ENCODE measurements at regions not wholly inside any gene's neighbourhood (a gene's known extent, or its start where the extent isn't known, plus 50 kb on each side); places are given as distances from the start of the nearest gene placed in this dataset.

DNA sequence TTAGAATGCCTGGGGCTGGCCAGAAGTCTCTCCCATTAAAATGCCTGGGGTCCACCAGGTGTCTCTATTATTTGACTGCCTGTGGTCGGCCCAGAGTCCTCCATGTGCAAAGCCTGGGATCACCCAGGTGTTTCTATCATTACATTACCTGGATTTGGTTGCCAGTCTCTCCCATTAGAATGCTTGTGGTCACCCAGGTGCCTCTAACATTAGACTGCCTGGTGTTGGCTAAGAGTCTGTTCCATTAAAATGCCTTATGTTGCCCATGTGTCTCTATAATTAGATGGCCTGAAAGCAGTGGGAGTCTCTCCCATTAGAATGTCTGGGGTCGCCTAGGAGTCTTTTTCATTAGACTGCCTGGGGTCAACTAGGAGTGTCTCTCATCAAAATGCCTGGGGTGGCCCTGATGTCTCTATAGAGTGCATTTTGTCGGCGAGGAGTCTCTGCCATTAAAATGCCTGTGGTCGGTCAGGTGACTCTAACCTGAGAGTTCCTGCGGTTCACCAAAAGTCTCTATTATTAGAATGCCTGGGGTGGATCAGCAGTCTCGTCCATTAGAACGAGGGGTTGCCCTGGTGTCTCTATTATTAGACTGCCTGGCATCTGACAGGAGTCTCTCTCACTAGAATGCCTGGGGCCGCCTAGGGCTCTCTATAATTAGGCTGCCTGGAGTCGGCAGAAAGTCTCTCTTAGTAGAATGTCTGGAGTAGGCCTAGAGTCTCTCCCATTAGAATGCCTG is 1540.5 kb downstream of the UQCRFS1 start:
- no peak for DNase-seq (ENCODE audit: low read depth, low spot score)

GRCh38 chr19:27671876-27672275 is 1541.1 kb downstream of the UQCRFS1 start:
- no peak for DNase-seq (ENCODE audit: low read depth, low spot score)

DNA sequence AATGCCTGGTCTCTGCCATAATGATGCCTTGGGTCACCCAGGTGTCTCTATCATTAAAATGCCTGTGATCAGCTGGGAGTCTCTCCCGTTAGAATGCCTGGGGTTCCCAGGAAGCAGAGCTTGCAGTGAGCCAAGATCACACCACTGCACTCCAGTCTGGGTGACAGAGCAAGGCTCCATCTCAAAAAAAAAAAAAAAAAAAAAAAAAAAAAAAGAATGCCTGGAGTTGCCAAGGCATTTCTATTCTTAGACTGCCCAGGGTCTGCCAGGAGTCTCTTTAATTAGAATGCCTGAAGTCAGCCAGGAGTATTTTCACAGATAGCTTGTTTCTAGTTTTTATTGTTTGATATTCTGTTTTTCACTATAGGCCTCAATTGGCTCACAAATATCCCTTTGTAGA is 1552.5 kb downstream of the UQCRFS1 start:
- DNase-seq (ENCODE audit: low read depth, low spot score), result no peak

DNA sequence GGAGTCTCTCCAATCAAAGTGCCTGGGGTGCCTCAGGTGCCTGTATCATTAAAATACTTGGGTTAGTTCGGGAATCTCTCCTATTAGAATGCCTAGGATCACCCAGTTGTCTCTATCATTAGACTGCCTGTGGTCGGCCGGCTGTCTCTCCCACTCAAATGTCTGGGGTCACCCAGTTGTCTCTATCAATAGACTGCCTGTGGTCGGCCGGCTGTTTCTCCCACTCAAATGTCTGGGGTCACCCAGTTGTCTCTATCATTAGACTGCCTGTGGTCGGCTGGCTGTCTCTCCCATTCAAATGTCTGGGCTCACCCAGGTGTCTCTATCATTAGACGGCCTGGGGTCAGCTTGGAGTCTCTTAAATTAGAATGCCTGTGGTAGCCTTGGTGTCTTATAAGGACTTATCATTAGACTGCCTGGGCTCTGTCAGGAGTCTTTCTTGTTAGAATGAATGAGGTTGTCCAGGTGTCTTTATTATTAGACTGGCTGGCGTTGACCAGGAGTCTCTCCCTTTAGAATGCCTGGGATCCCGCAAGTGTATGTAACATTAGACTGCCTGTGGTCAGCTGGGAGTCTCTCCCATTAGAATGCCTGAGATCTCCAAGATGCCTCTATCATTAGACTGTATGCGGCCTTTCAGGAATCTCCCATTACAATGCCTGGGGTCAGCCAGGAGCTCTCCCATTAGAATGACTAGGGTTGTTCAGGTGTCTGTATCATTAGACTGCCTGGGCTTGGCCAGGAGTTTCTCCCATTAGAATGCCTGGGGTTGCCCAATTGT is 1555.5 kb downstream of the UQCRFS1 start:
- DNase-seq (ENCODE audit: low read depth, low spot score), result no peak

- DNase-seq (ENCODE audit: low read depth, low spot score), result no peak
Observed at GRCh38 chr19:27654266-27654990, 1558.5 kb downstream of the UQCRFS1 start.

DNA sequence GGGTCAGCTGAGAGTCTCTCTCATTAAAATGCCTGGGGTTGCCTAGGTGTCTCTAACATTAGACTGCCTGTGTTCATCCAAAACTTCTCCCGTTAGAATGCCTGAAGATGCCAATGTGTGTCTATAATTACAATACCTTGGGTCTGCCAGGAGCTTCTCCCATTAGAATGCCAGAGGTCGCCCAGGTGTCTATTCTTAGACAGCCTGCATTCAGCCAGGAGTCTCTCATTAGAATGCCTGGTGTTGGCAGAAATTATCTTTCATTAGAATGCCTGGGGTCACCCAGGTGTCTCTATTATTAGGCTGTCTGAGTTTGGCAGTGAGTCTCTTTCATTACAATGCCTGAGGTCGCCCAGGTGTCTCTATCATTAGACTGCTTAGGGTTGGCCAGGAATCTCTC is 1560.2 kb downstream of the UQCRFS1 start:
- no peak for DNase-seq (ENCODE audit: low read depth, low spot score)

DNA sequence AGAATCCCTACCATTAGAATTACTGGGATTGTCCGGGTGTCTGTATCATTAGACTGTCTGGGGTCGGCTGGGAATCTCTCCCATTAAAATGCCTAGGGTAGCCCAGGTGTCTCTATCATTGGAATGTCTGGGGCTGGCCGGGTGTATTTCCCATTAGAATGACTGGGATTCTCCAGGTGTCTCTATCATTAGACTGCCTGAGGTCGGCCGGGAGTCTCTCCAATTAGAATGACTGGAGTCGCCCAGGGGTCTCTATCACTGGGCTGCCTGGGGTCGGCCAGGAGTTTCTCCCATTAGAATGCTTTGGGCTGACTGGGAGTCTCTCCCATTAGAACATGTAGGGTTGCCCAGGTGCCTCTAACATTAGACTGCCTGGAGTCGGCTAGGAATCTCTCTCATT is 1560.7 kb downstream of the UQCRFS1 start:
- DNase-seq (ENCODE audit: low read depth, low spot score), result no peak

DNA sequence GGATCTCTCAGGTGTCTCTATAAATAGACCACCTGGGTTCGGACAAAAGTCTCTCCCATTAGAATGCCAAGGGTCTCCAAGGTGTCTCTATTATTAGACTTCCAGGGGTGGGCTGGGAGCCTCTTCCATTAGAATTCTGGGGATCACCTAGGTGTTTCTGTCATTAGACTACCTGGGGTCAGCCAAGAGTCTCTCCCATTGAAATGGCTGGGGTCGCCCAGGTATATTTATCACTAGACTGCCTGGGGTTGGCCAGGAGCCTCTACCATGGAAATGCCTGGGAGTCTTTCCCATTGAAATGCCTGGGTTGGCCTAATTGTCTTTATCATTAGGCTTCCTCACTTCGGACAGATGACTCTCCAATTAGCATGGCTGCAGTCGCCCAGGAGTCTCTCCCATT is 1565.5 kb downstream of the UQCRFS1 start:
- DNase-seq (ENCODE audit: low read depth, low spot score), result no peak

GRCh38 chr19:27635401-27635800 is 1577.5 kb downstream of the UQCRFS1 start:
- no peak for DNase-seq (ENCODE audit: low read depth, low spot score)

GRCh38 chr19:27618006-27618405 is 1594.9 kb downstream of the UQCRFS1 start:
- DNase-seq (ENCODE audit: low read depth, low spot score), result no peak

GRCh38 chr19:27580906-27581305 is 1632.0 kb downstream of the UQCRFS1 start:
- no peak for DNase-seq (ENCODE audit: low read depth, low spot score)

Data from iPS DF 19.7 (cell line).